IMR-90 (cell line): ENCODE measurements at regions not wholly inside any gene's neighbourhood (a gene's known extent, or its start where the extent isn't known, plus 50 kb on each side); places are given as distances from the start of the nearest gene placed in this dataset.

Experiments
- ATAC-seq: fragments of 200-7000 bp; cut with Tn5 transposase; 2 replicates; pipeline ENCODE4 v1.9.1; 2020; ENCODE audit warnings: low read depth, mild to moderate bottlenecking, moderate library complexity
- BruUV-seq: library from RNA; stranded (reverse); fragments of 400-500 nt; replicated peaks from 2 replicates; lab custom pipeline; 2021; lab: Mats Ljungman, UMichigan
- CTCF ChIA-PET: fragments of 300-600 bp; formaldehyde crosslinking; extraction: SDS; loops from one replicate; lab custom pipeline; 2021; ENCODE audit warnings: antibody characterized with exemption; lab: Yijun Ruan, JAX
- POLR2A ChIA-PET: fragments of 300-600 bp; sonication (Branson Sonifier 250); formaldehyde crosslinking; loops from one replicate; lab custom pipeline; 2022; ENCODE audit warnings: antibody characterized with exemption; ENCODE audit not compliant: unreplicated experiment; lab: Charles Lee
- DNase-seq: peaks from one replicate; pipeline ENCODE4 v3.0.0; 2013
- H2AFZ ChIP-seq: replicated peaks from 2 replicates; pipeline ENCODE3; 2013; ENCODE audit warnings: low read length, mild to moderate bottlenecking; ENCODE audit not compliant: poor library complexity
- H2AK5ac ChIP-seq: 2 replicates; pipeline ENCODE4 v1.6.1; 2013; ENCODE audit warnings: low read depth, low read length, inconsistent platforms
- H2AK9ac ChIP-seq: replicated peaks from 2 replicates; pipeline ENCODE3; 2013; ENCODE audit warnings: mild to moderate bottlenecking, low read depth, low read length, moderate library complexity; ENCODE audit not compliant: poor library complexity
- H2BK120ac ChIP-seq: 2 replicates; pipeline ENCODE4 v1.6.1; 2013; ENCODE audit warnings: low read depth, low read length, inconsistent platforms
- H2BK15ac ChIP-seq: 3 replicates; pipeline ENCODE4 v1.6.1; 2013; ENCODE audit warnings: low read depth, low read length, inconsistent platforms
- H2BK20ac ChIP-seq: 2 replicates; pipeline ENCODE4 v1.6.1; 2013; ENCODE audit warnings: low read depth, mild to moderate bottlenecking, inconsistent platforms, low read length, moderate library complexity
- H2BK5ac ChIP-seq: 2 replicates; pipeline ENCODE4 v1.6.1; 2013; ENCODE audit warnings: mild to moderate bottlenecking, low read depth, low read length, inconsistent platforms; ENCODE audit not compliant: poor library complexity, severe bottlenecking
- H3K14ac ChIP-seq: replicated peaks from 2 replicates; pipeline ENCODE4 v1.6.1; 2013; ENCODE audit warnings: low read depth, low read length, inconsistent platforms
- H3K18ac ChIP-seq: 2 replicates; pipeline ENCODE4 v1.6.1; 2013; ENCODE audit warnings: low read depth, low read length, control low read depth
- H3K23ac ChIP-seq: 2 replicates; pipeline ENCODE4 v1.6.1; 2013; ENCODE audit warnings: low read depth, low read length, inconsistent platforms
- H3K27ac ChIP-seq: 2 replicates; pipeline ENCODE4 v1.5.1; 2013; ENCODE audit warnings: mild to moderate bottlenecking, control low read depth, low read length; ENCODE audit not compliant: insufficient read depth
- H3K27me3 ChIP-seq: 2 replicates; pipeline ENCODE4 v1.6.1; 2013; ENCODE audit warnings: low read length; ENCODE audit not compliant: control insufficient read depth, insufficient read depth
- H3K36me3 ChIP-seq: 2 replicates; pipeline ENCODE4 v1.6.1; 2013; ENCODE audit warnings: low read length, mixed read lengths; ENCODE audit not compliant: control insufficient read depth, insufficient read depth
- H3K4ac ChIP-seq: 2 replicates; pipeline ENCODE4 v1.6.1; 2013; ENCODE audit warnings: low read depth, low read length, inconsistent platforms
- H3K4me1 ChIP-seq: 2 replicates; pipeline ENCODE4 v1.6.1; 2013; ENCODE audit warnings: low read length, mixed read lengths; ENCODE audit not compliant: control insufficient read depth, insufficient read depth
- H3K4me2 ChIP-seq: 2 replicates; pipeline ENCODE4 v1.6.1; 2013; ENCODE audit warnings: low read depth, mild to moderate bottlenecking, control low read depth, low read length, moderate library complexity
- H3K4me3 ChIP-seq: 2 replicates; pipeline ENCODE4 v1.5.1; 2013; ENCODE audit warnings: low read depth, mild to moderate bottlenecking, control low read depth, low read length, moderate library complexity; ENCODE audit not compliant: insufficient read depth
- H3K56ac ChIP-seq: 2 replicates; pipeline ENCODE4 v1.6.1; 2013; ENCODE audit warnings: low read length, inconsistent platforms; ENCODE audit not compliant: insufficient read depth; ENCODE audit errors: extremely low read depth
- H3K79me1 ChIP-seq, 2 experiments: 2 replicates each; pipeline ENCODE4 v1.6.1; 2013; ENCODE audit warnings: low read length in 2 of 2, inconsistent platforms in 1 of 2, low read depth in 1 of 2
- H3K9ac ChIP-seq: 2 replicates; pipeline ENCODE4 v1.6.1; 2013; ENCODE audit warnings: low read depth, low read length, control low read depth
- H3K9me1 ChIP-seq: 2 replicates; pipeline ENCODE4 v1.6.1; 2013; ENCODE audit warnings: low read length, inconsistent platforms; ENCODE audit not compliant: insufficient read depth
- H3K9me3 ChIP-seq: 2 replicates; pipeline ENCODE4 v1.6.1; 2013; ENCODE audit warnings: low read length; ENCODE audit not compliant: control insufficient read depth, insufficient read depth
- H4K20me1 ChIP-seq: 2 replicates; pipeline ENCODE4 v1.6.1; 2013; ENCODE audit warnings: low read length, inconsistent platforms; ENCODE audit not compliant: insufficient read depth
- H4K5ac ChIP-seq: 2 replicates; pipeline ENCODE4 v1.6.1; 2013; ENCODE audit warnings: mild to moderate bottlenecking, low read depth, low read length, control low read depth
- H4K8ac ChIP-seq, 2 experiments: 2 replicates each; pipeline ENCODE4 v1.6.1; 2013; ENCODE audit warnings: low read depth in 2 of 2, low read length in 2 of 2, control low read depth in 1 of 2, inconsistent platforms in 1 of 2
- H4K91ac ChIP-seq: 2 replicates; pipeline ENCODE4 v1.6.1; 2013; ENCODE audit warnings: low read depth, low read length, inconsistent platforms; ENCODE audit not compliant: insufficient read depth
- BHLHE40 ChIP-seq: fragments of 150-350 bp; IDR thresholded peaks from 2 replicates; pipeline ENCODE4 v1.6.1; 2016; ENCODE audit warnings: mild to moderate bottlenecking, low read depth, low read length
- CEBPB ChIP-seq: IDR thresholded peaks from 2 replicates; pipeline ENCODE4 v1.6.1; 2012; ENCODE audit warnings: low read depth, low read length, improper control_type of control experiment
- CHD1 ChIP-seq: IDR thresholded peaks from 2 replicates; pipeline ENCODE4 v1.6.1; 2012; ENCODE audit warnings: low read depth, low read length, improper control_type of control experiment
- CTCF ChIP-seq: conservative IDR thresholded peaks from 2 replicates; pipeline ENCODE4 v1.5.1; 2012; ENCODE audit warnings: mild to moderate bottlenecking, low read depth, low read length, improper control_type of control experiment
- FOS ChIP-seq: fragments of 150-350 bp; IDR thresholded peaks from 2 replicates; pipeline ENCODE4 v1.6.1; 2016; ENCODE audit warnings: low read depth, low read length
- MAFK ChIP-seq: IDR thresholded peaks from 2 replicates; pipeline ENCODE4 v1.6.1; 2012; ENCODE audit warnings: low read depth, low read length, improper control_type of control experiment
- MAZ ChIP-seq: IDR thresholded peaks from 2 replicates; pipeline ENCODE4 v1.6.1; 2012; ENCODE audit warnings: low read depth, mild to moderate bottlenecking, low read length, improper control_type of control experiment, moderate library complexity, borderline replicate concordance
- MXI1 ChIP-seq: IDR thresholded peaks from 2 replicates; pipeline ENCODE4 v1.6.1; 2012; ENCODE audit warnings: low read depth, mild to moderate bottlenecking, low read length, moderate library complexity, borderline replicate concordance
- NFE2L2 ChIP-seq: fragments of 150-350 bp; IDR thresholded peaks from 2 replicates; pipeline ENCODE4 v1.6.1; 2016; ENCODE audit warnings: low read depth, mild to moderate bottlenecking, low read length
- POLR2A ChIP-seq: IDR thresholded peaks from 2 replicates; pipeline ENCODE4 v1.6.1; 2012; ENCODE audit warnings: mild to moderate bottlenecking, low read depth, low read length
- RAD21 ChIP-seq: IDR thresholded peaks from 2 replicates; pipeline ENCODE4 v1.6.1; 2012; ENCODE audit warnings: low read length, improper control_type of control experiment
- RCOR1 ChIP-seq: IDR thresholded peaks from 2 replicates; pipeline ENCODE4 v1.6.1; 2012; ENCODE audit warnings: mild to moderate bottlenecking, low read length, improper control_type of control experiment; ENCODE audit not compliant: insufficient replicate concordance
- RFX5 ChIP-seq: IDR thresholded peaks from 2 replicates; pipeline ENCODE4 v1.8.0; 2012; ENCODE audit warnings: low read depth, mild to moderate bottlenecking, low read length, moderate library complexity
- SMC3 ChIP-seq: fragments of 150-350 bp; IDR thresholded peaks from 2 replicates; pipeline ENCODE4 v1.6.1; 2016; ENCODE audit warnings: low read depth, mild to moderate bottlenecking, antibody characterized with exemption, low read length, moderate library complexity
- WGBS, 2 experiments: methylation state at CpG; one replicate each; pipeline versions ENCODE4 v1.1.5 to v1.1.7; 2013; ENCODE audit warnings: missing lambda C conversion rate in 2 of 2; ENCODE audit not compliant: insufficient read length in 1 of 2; ENCODE audit errors: extremely low coverage in 2 of 2; 5-methylcytosine and 5-hydroxymethylcytosine counted together
- dilution Hi-C: fragments of 300-500 bp; cut with HindIII; formaldehyde crosslinking; loops from one replicate; pipeline ENCODE4 v1.14.3; 2018; ENCODE audit warnings: low sequenced_read_pairs; ENCODE audit not compliant: unreplicated experiment
- in situ Hi-C: fragments of 300-500 bp; cut with MboI; formaldehyde crosslinking; loops from 3 replicates; pipeline ENCODE4 v1.14.3; 2019; ENCODE audit warnings: low sequenced_read_pairs, inconsistent platforms, mixed read lengths
- intact Hi-C: fragments of 100-400 bp; cut with micrococcal nuclease; formaldehyde crosslinking; loops from 2 replicates; pipeline ENCODE4 v1.10.0; 2022
- TF ChIP-seq, protein P1 (sequence below): fragments of 150-350 bp; IDR thresholded peaks from 2 replicates; pipeline ENCODE4 v1.6.1; 2017; ENCODE audit warnings: mild to moderate bottlenecking, antibody characterized with exemption, low read length, low read depth
- TF ChIP-seq, protein P2 (sequence below): fragments of 150-350 bp; IDR thresholded peaks from 2 replicates; pipeline ENCODE4 v1.6.1; 2016; ENCODE audit warnings: low read depth, mild to moderate bottlenecking, low read length, moderate library complexity, borderline replicate concordance

- DNase-seq (no peak), ATAC-seq (no peak)
- Histone ChIP-seq H3K18ac (no peak overlapping the region), H3K79me1 (no peaks in the 10 kb centered on the region), H4K91ac (no peak overlapping the region), H2AFZ (no peak overlapping the region), H3K9me1 (no peaks in the 10 kb centered on the region), H3K4ac (no peak overlapping the region), H3K9me3 (no peaks in the 10 kb centered on the region), H4K20me1 (no peaks in the 10 kb centered on the region), H3K27me3 (no peaks in the 10 kb centered on the region), H2BK20ac (no peak overlapping the region), H3K36me3 (no peaks in the 10 kb centered on the region), H4K8ac (no peak overlapping the region), H3K27ac (no peak overlapping the region), H3K23ac (no peak overlapping the region), H2AK9ac (no peak overlapping the region), H3K4me2 (no peak overlapping the region), H3K14ac (no peak overlapping the region), H2BK15ac (no peak overlapping the region), H2AK5ac (no peak overlapping the region), H2BK120ac (no peak overlapping the region), H3K56ac (no peak overlapping the region), H4K5ac (no peak overlapping the region), H2BK5ac (no peak overlapping the region), H3K9ac (no peak overlapping the region), H3K4me1 (no peaks in the 10 kb centered on the region), H3K4me3 (no peak overlapping the region)
- no CpG with 5 or more reads among the region's 2 CpGs for WGBS, 2 experiments
- TF ChIP-seq FOS = no peak
- TF ChIP-seq CEBPB = no peak
- no peak for TF ChIP-seq CTCF
- no peak for TF ChIP-seq RCOR1
- TF ChIP-seq MXI1 = no peak
- TF ChIP-seq RFX5 = no peak
- TF ChIP-seq MAFK = no peak
- TF ChIP-seq MAZ = no peak
- no peak for TF ChIP-seq RAD21
- TF ChIP-seq, protein P1, sequence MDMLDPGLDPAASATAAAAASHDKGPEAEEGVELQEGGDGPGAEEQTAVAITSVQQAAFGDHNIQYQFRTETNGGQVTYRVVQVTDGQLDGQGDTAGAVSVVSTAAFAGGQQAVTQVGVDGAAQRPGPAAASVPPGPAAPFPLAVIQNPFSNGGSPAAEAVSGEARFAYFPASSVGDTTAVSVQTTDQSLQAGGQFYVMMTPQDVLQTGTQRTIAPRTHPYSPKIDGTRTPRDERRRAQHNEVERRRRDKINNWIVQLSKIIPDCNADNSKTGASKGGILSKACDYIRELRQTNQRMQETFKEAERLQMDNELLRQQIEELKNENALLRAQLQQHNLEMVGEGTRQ = no peak
- no peak for TF ChIP-seq POLR2A
- TF ChIP-seq NFE2L2 = no peak
- TF ChIP-seq CHD1 = no peak
- TF ChIP-seq BHLHE40 = no peak
- TF ChIP-seq SMC3 = no peak
- TF ChIP-seq, protein P2, sequence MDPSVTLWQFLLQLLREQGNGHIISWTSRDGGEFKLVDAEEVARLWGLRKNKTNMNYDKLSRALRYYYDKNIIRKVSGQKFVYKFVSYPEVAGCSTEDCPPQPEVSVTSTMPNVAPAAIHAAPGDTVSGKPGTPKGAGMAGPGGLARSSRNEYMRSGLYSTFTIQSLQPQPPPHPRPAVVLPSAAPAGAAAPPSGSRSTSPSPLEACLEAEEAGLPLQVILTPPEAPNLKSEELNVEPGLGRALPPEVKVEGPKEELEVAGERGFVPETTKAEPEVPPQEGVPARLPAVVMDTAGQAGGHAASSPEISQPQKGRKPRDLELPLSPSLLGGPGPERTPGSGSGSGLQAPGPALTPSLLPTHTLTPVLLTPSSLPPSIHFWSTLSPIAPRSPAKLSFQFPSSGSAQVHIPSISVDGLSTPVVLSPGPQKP = no peak
- in situ Hi-C loops (no loop called here), intact Hi-C loops (no loop called here), dilution Hi-C loops (no loop called here)
- no TSS peak for BruUV-seq
- POLR2A ChIA-PET = no interaction called here
- CTCF ChIA-PET = no interaction called here
Measured at GRCh38 chr5:58073243-58073642, 386.6 kb downstream of the PLK2 start.
